Endothelial cell (in vitro differentiated cells): ENCODE measurements at regions not wholly inside any gene's neighbourhood (a gene's known extent, or its start where the extent isn't known, plus 50 kb on each side); places are given as distances from the start of the nearest gene placed in this dataset.

ENCODE experiments used
- DNase-seq: peaks from one replicate; pipeline ENCODE4 v3.0.0; 2021; ENCODE audit warnings: low spot score
- H3K27ac Mint-ChIP-seq: one replicate; pipeline ENCODE4 v1.8.0; 2021; ENCODE audit warnings: mixed read lengths, inconsistent platforms; ENCODE audit not compliant: unreplicated experiment
- H3K27me3 Mint-ChIP-seq: one replicate; pipeline ENCODE4 v1.8.0; 2021; ENCODE audit warnings: mild to moderate bottlenecking, moderate library complexity, mixed read lengths, inconsistent platforms; ENCODE audit not compliant: unreplicated experiment
- H3K36me3 Mint-ChIP-seq: one replicate; pipeline ENCODE4 v1.8.0; 2021; ENCODE audit warnings: mild to moderate bottlenecking, low read depth, mixed read lengths, inconsistent platforms; ENCODE audit not compliant: unreplicated experiment
- H3K4me1 Mint-ChIP-seq: one replicate; pipeline ENCODE4 v1.8.0; 2021; ENCODE audit warnings: mild to moderate bottlenecking, mixed read lengths, inconsistent platforms; ENCODE audit not compliant: unreplicated experiment
- H3K4me3 Mint-ChIP-seq: one replicate; pipeline ENCODE4 v1.8.0; 2021; ENCODE audit warnings: mild to moderate bottlenecking, mixed read lengths, inconsistent platforms; ENCODE audit not compliant: unreplicated experiment
- H3K9me3 Mint-ChIP-seq: one replicate; pipeline ENCODE4 v1.8.0; 2021; ENCODE audit warnings: mixed read lengths, inconsistent platforms; ENCODE audit not compliant: unreplicated experiment
- CTCF ChIP-seq: fragments of 200-600 bp; sonication (generic); IDR thresholded peaks from one replicate; pipeline ENCODE4 v1.5.0; 2021; ENCODE audit warnings: antibody characterized with exemption; ENCODE audit not compliant: unreplicated experiment

DNA sequence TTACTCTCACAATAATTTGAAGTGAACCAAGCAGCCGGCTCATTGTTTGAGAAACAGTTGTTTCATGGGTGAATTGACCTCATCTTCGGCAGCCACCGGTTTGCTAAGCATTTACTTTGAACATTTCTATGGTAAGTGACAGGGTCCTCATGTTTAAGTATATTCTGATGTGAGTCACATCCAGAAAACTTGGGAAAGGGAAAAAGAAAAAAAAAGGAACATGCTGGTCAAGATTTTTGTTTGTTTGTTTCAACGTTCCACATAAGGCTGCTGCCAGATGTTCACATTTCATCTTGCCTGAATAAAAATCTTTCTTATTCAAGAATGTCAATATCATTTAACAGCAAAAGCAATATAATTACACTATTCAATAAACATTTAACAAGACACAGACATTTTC is 55.0 kb upstream of the EXOC2 start:
- no peak overlapping the region for H3K4me3 Mint-ChIP-seq
- no peak for TF ChIP-seq CTCF
- no peak for DNase-seq
- H3K27ac Mint-ChIP-seq, result no peak overlapping the region
- no peaks in the 10 kb centered on the region for H3K27me3 Mint-ChIP-seq
- H3K9me3 Mint-ChIP-seq, result no peaks in the 10 kb centered on the region
- no peaks in the 10 kb centered on the region for H3K36me3 Mint-ChIP-seq
- peaks cover 7% of the 10 kb centered on the region for H3K4me1 Mint-ChIP-seq

DNA sequence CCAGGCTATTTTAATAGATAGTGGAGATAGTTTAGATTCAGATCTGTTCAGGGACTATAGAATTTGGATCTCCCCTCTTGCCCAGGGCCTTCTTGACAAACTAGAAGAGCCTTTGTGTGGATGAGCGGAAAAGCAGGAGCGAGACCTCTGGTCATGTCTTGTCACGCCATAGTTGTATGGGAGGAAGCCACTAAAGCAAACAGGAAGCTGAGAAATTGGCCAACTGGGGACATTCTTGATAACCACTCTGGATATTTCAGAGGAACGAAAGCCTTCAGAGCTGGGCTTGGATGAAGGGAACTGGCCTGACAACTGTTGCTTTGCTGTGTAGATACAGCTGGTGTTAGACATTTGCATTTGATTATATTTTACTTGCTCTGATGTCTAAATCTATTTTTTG is 54.1 kb upstream of the EXOC2 start:
- no peaks in the 10 kb centered on the region for H3K9me3 Mint-ChIP-seq
- H3K4me1 Mint-ChIP-seq, result peaks cover 7% of the 10 kb centered on the region
- no peak for DNase-seq
- no peaks in the 10 kb centered on the region for H3K36me3 Mint-ChIP-seq
- no peak overlapping the region for H3K4me3 Mint-ChIP-seq
- H3K27ac Mint-ChIP-seq, result no peak overlapping the region
- no peak for TF ChIP-seq CTCF
- no peaks in the 10 kb centered on the region for H3K27me3 Mint-ChIP-seq

- DNase-seq, result no peak
- Mint-ChIP-seq H3K4me1 (peaks cover 7% of the 10 kb centered on the region), H3K27ac (no peak overlapping the region), H3K9me3 (no peaks in the 10 kb centered on the region), H3K36me3 (no peaks in the 10 kb centered on the region), H3K4me3 (no peak overlapping the region), H3K27me3 (no peaks in the 10 kb centered on the region)
- no peak for TF ChIP-seq CTCF
Observed at GRCh38 chr6:744666-745353, 51.9 kb upstream of the EXOC2 start.

DNA sequence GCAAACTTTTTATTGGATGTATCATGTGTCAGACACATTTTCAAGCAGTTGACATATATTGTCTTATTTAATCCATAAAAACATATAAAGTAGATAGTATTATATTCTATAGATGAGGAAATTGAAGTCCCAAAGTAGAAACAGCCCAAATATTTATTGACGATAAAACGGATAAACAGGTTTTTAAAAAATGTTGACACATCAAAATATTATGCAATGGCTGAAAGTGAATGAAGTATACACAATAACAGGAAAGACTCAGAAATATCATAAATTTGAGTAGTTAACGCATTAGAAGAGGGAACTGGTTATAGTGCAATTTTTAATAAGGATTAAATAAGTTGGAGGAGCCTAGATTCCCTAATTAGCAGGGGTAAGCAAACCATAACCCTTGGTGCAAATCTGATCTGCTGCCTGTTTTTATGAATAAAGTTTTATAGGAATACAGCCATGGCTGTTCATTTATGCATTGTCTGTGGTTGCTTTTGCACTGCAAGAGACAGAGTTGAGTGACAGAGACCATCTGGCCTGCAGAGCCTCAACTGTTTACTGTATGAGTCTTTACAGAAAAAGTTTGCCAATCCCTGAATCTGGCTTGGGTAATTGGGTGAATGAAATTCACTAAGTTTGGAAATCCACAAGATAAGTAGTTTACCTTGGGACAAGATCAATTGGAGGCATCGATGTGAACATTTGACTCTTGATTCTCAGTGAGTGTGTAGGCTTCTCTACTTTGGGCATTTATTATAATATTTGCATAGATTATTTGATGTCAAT is 50.6 kb upstream of the EXOC2 start:
- Mint-ChIP-seq H3K4me3 (no peak overlapping the region), H3K27ac (no peak overlapping the region), H3K9me3 (no peaks in the 10 kb centered on the region), H3K4me1 (peaks cover 7% of the 10 kb centered on the region), H3K36me3 (no peaks in the 10 kb centered on the region), H3K27me3 (no peaks in the 10 kb centered on the region)
- no peak for DNase-seq
- no peak for TF ChIP-seq CTCF
